ENCODE measurements at regions not wholly inside any gene's neighbourhood (a gene's known extent, or its start where the extent isn't known, plus 50 kb on each side); places are given as distances from the start of the nearest gene placed in this dataset.

DNA sequence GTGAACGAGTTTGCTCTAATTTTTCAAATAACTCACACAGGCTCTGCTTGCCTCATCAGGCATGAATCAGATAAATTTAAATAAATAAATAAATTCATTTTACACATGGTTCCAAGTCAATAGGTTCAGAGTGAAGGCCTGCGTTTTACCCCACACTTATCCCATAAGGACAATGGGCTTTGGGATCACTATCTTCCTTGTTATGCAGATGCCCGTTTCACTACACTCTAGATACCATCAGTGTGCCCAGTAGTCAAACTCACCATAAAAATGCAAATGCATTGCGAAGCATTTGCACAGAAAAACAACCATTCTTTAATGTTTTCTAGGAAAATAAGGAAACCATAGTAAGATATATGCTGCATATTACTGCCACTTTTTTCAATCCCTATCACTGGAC is 155.9 kb upstream of the CCDC196 start:
- TF ChIP-seq, protein P1, sequence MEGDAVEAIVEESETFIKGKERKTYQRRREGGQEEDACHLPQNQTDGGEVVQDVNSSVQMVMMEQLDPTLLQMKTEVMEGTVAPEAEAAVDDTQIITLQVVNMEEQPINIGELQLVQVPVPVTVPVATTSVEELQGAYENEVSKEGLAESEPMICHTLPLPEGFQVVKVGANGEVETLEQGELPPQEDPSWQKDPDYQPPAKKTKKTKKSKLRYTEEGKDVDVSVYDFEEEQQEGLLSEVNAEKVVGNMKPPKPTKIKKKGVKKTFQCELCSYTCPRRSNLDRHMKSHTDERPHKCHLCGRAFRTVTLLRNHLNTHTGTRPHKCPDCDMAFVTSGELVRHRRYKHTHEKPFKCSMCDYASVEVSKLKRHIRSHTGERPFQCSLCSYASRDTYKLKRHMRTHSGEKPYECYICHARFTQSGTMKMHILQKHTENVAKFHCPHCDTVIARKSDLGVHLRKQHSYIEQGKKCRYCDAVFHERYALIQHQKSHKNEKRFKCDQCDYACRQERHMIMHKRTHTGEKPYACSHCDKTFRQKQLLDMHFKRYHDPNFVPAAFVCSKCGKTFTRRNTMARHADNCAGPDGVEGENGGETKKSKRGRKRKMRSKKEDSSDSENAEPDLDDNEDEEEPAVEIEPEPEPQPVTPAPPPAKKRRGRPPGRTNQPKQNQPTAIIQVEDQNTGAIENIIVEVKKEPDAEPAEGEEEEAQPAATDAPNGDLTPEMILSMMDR (IDR thresholded peaks at IDR 0.05): no peak
- TF ChIP-seq POLR2A (IDR thresholded peaks at IDR 0.05): no peak
